ENCODE measurements at regions not wholly inside any gene's neighbourhood (a gene's known extent, or its start where the extent isn't known, plus 50 kb on each side); places are given as distances from the start of the nearest gene placed in this dataset.

- Histone ChIP-seq H4K5ac (ENCODE audit: low read depth, low read length) (no peak overlapping the region), H3K9me3 (ENCODE audit: control insufficient read depth, insufficient read depth, low read length) (no peaks in the 10 kb centered on the region), H3K4me1 (ENCODE audit: control insufficient read depth, insufficient read depth, low read length) (no peaks in the 10 kb centered on the region), H2BK15ac (ENCODE audit: low read depth, low read length) (no peak overlapping the region), H3K27me3 (ENCODE audit: control insufficient read depth, insufficient read depth, low read length) (no peaks in the 10 kb centered on the region), H3K23ac (ENCODE audit: low read depth, low read length) (no peak overlapping the region), H4K91ac (ENCODE audit: insufficient read depth, low read depth, low read length) (no peak overlapping the region), H2BK20ac (ENCODE audit: low read depth, low read length) (no peak overlapping the region), H3K9ac (ENCODE audit: low read depth, low read length) (no peak overlapping the region), H3K79me1 (ENCODE audit: low read depth in 1 of 2, low read length in 2 of 2) (no peaks in the 10 kb centered on the region), H3K4me2 (ENCODE audit: low read depth, low read length) (no peak overlapping the region), H2AK9ac (replicated peaks; ENCODE audit: low read depth, low read length, poor library complexity) (no peak overlapping the region), H4K8ac (ENCODE audit: low read depth in 2 of 2, low read length in 2 of 2) (no peak overlapping the region), H3K14ac (replicated peaks; ENCODE audit: low read depth, low read length) (no peak overlapping the region), H3K4me3 (ENCODE audit: insufficient read depth, low read depth, low read length) (no peak overlapping the region), H2BK120ac (ENCODE audit: low read depth, low read length) (no peak overlapping the region), H3K18ac (ENCODE audit: low read depth, low read length) (no peak overlapping the region), H2BK5ac (ENCODE audit: low read depth, low read length, poor library complexity, severe bottlenecking) (no peak overlapping the region), H3K27ac (ENCODE audit: insufficient read depth, low read length) (no peak overlapping the region), H2AFZ (replicated peaks; ENCODE audit: low read length, poor library complexity) (no peak overlapping the region), H3K56ac (ENCODE audit: extremely low read depth, insufficient read depth, low read length) (no peak overlapping the region), H3K4ac (ENCODE audit: low read depth, low read length) (no peak overlapping the region), H3K36me3 (ENCODE audit: control insufficient read depth, insufficient read depth, low read length) (no peaks in the 10 kb centered on the region), H3K9me1 (ENCODE audit: insufficient read depth, low read length) (no peaks in the 10 kb centered on the region), H2AK5ac (ENCODE audit: low read depth, low read length) (no peak overlapping the region), H4K20me1 (ENCODE audit: insufficient read depth, low read length) (no peaks in the 10 kb centered on the region)
- no TSS peak for BruUV-seq (replicated peaks)
- in situ Hi-C loops (cut with MboI; ENCODE audit: low sequenced_read_pairs) (no loop called here), intact Hi-C loops (cut with micrococcal nuclease) (no loop called here), dilution Hi-C loops (cut with HindIII; ENCODE audit: low sequenced_read_pairs, unreplicated experiment) (no loop called here)
- POLR2A ChIA-PET (ENCODE audit: unreplicated experiment) = no interaction called here
- WGBS, 2 experiments (ENCODE audit: extremely low coverage in 2 of 2, insufficient read length in 1 of 2) = no CpG with 5 or more reads among the region's 1 CpG
- TF ChIP-seq SMC3 (IDR thresholded peaks at IDR 0.05; ENCODE audit: low read depth, low read length) (no peak), RFX5 (IDR thresholded peaks at IDR 0.05; ENCODE audit: low read depth, low read length) (no peak), ELK1 (IDR thresholded peaks at IDR 0.05; ENCODE audit: borderline replicate concordance, low read depth, low read length) (no peak), MAZ (IDR thresholded peaks at IDR 0.05; ENCODE audit: borderline replicate concordance, low read depth, low read length) (no peak), CTCF (conservative IDR thresholded peaks at IDR 0.05; ENCODE audit: low read depth, low read length) (no peak), RAD21 (IDR thresholded peaks at IDR 0.05; ENCODE audit: low read length) (no peak), NFE2L2 (IDR thresholded peaks at IDR 0.05; ENCODE audit: low read depth, low read length) (no peak), MAFK (IDR thresholded peaks at IDR 0.05; ENCODE audit: low read depth, low read length) (no peak), BHLHE40 (IDR thresholded peaks at IDR 0.05; ENCODE audit: low read depth, low read length) (no peak), USF2 (IDR thresholded peaks at IDR 0.05; ENCODE audit: low read depth, low read length) (no peak), MXI1 (IDR thresholded peaks at IDR 0.05; ENCODE audit: borderline replicate concordance, low read depth, low read length) (no peak), CEBPB (IDR thresholded peaks at IDR 0.05; ENCODE audit: low read depth, low read length) (no peak), RCOR1 (IDR thresholded peaks at IDR 0.05; ENCODE audit: insufficient replicate concordance, low read length) (no peak), CHD1 (IDR thresholded peaks at IDR 0.05; ENCODE audit: low read depth, low read length) (no peak), POLR2A (IDR thresholded peaks at IDR 0.05; ENCODE audit: low read depth, low read length) (no peak), FOS (IDR thresholded peaks at IDR 0.05; ENCODE audit: low read depth, low read length) (no peak)
- CTCF ChIA-PET = no interaction called here
- ATAC-seq (ENCODE audit: low read depth) (no peak), DNase-seq (no peak)
Measured at GRCh38 chr18:34550902-34551301, 159.2 kb upstream of the DTNA start.
